NCI-H1105 treated with DMSO at 0.1 percent for 48 hours (cell line): ENCODE measurements at regions not wholly inside any gene's neighbourhood (a gene's known extent, or its start where the extent isn't known, plus 50 kb on each side); places are given as distances from the start of the nearest gene placed in this dataset.
"Not testable (repeated sequence)": the region's sequence is repeated elsewhere in the genome, so short reads cannot be mapped to it uniquely, and the experiment has no call there.

Experiments
- DNase-seq: peaks from one replicate; lab custom pipeline; 2025; lab: John Stamatoyannopoulos, UW

- no peak for DNase-seq
These were observed 776.7 kb downstream of the NXPH1 start for GRCh38 chr7:9210114-9210513.

- DNase-seq: peak; percentile 67
These were observed 783.8 kb downstream of the NXPH1 start for GRCh38 chr7:9217204-9217603.

- DNase-seq: no peak
These were observed 793.1 kb downstream of the NXPH1 start for GRCh38 chr7:9226500-9226899.

GRCh38 chr7:9231630-9232121 is 798.3 kb downstream of the NXPH1 start:
- DNase-seq: peak; percentile 92

- no peak for DNase-seq
These were observed 806.6 kb downstream of the NXPH1 start for GRCh38 chr7:9240001-9240400.

GRCh38 chr7:9241826-9242225 is 808.4 kb downstream of the NXPH1 start:
- DNase-seq: no peak

- no peak for DNase-seq
These were observed 809.2 kb downstream of the NXPH1 start for GRCh38 chr7:9242636-9243035.

GRCh38 chr7:9250876-9251275 is 817.5 kb downstream of the NXPH1 start:
- no peak for DNase-seq

GRCh38 chr7:9264395-9264794 is 831.0 kb downstream of the NXPH1 start:
- no peak for DNase-seq

- DNase-seq: no peak
These were observed 846.7 kb downstream of the NXPH1 start for GRCh38 chr7:9280088-9280487.

- no peak for DNase-seq
These were observed 849.8 kb downstream of the NXPH1 start for GRCh38 chr7:9283246-9283645.

- DNase-seq: no peak
These were observed 869.0 kb downstream of the NXPH1 start for GRCh38 chr7:9302436-9302835.

- no peak for DNase-seq
These were observed 873.7 kb downstream of the NXPH1 start for GRCh38 chr7:9307131-9307530.

GRCh38 chr7:9324513-9324912 is 891.1 kb downstream of the NXPH1 start:
- DNase-seq: no peak

GRCh38 chr7:9328296-9328695 is 894.9 kb downstream of the NXPH1 start:
- no peak for DNase-seq

GRCh38 chr7:9349625-9350024 is 916.2 kb downstream of the NXPH1 start:
- no peak for DNase-seq

- no peak for DNase-seq
These were observed 957.8 kb downstream of the NXPH1 start for GRCh38 chr7:9391221-9391620.

GRCh38 chr7:9391984-9392383 is 958.6 kb downstream of the NXPH1 start:
- no peak for DNase-seq

GRCh38 chr7:9404386-9404785 is 971.0 kb downstream of the NXPH1 start:
- DNase-seq: not testable (repeated sequence)

GRCh38 chr7:9407816-9408215 is 974.4 kb downstream of the NXPH1 start:
- DNase-seq: no peak

- no peak for DNase-seq
These were observed 1020.1 kb downstream of the NXPH1 start for GRCh38 chr7:9453521-9453920.

GRCh38 chr7:9488555-9488954 is 1055.1 kb downstream of the NXPH1 start:
- no peak for DNase-seq

- DNase-seq: no peak
These were observed 1064.9 kb downstream of the NXPH1 start for GRCh38 chr7:9498303-9498702.

GRCh38 chr7:9502269-9502668 is 1068.9 kb downstream of the NXPH1 start:
- no peak for DNase-seq

GRCh38 chr7:9504678-9505077 is 1071.3 kb downstream of the NXPH1 start:
- DNase-seq: no peak
